ENCODE measurements at regions not wholly inside any gene's neighbourhood (a gene's known extent, or its start where the extent isn't known, plus 50 kb on each side); places are given as distances from the start of the nearest gene placed in this dataset.

GRCh38 chr4:177117256-177117655 is 192.4 kb upstream of the NEIL3 start:
- in situ Hi-C loops (cut with HindIII; ENCODE audit: extremely low pct_ligation_motif_present, low pct_unique_long_range_greater_than_20kb) = no loop called here

More at GRCh38 chr4:177117256-177117655, 192.4 kb upstream of the NEIL3 start:
- no peaks in the 10 kb centered on the region for H4K20me1 ChIP-seq (ENCODE audit: insufficient read depth, low read length)
- H3K9me3 ChIP-seq (ENCODE audit: low read length) = no peaks in the 10 kb centered on the region
- BruUV-seq (replicated peaks) = no TSS peak
- DNase-seq (ENCODE audit: low spot score) = no peak
- POLR2A ChIA-PET = no interaction called here
- H3K79me2 ChIP-seq (ENCODE audit: insufficient read depth, low read length) = no peaks in the 10 kb centered on the region
- CTCF ChIA-PET (ENCODE audit: low intra/inter-chr PET ratio, low total read pairs) = no interaction called here
- no peak overlapping the region for H3K27ac ChIP-seq (ENCODE audit: extremely low read length, insufficient read depth, low read length)
- no peak overlapping the region for H3K4me2 ChIP-seq (ENCODE audit: low read depth, low read length)
- intact Hi-C loops (cut with micrococcal nuclease; ENCODE audit: unreplicated experiment) = loop anchor here (1.0 kb wide), 1 partner anchor 45 kb away; no protein-coding TSS in a partner anchor
- no peaks in the 10 kb centered on the region for H3K4me1 ChIP-seq (ENCODE audit: insufficient read depth, low read length)
- H3K27me3 ChIP-seq (ENCODE audit: control insufficient read depth in 1 of 2, insufficient read depth in 2 of 2, low read length in 2 of 2) = no peaks in the 10 kb centered on the region
- TF ChIP-seq ZNF484 (CRISPR knock-in tag; IDR thresholded peaks at IDR 0.05; ENCODE audit: borderline replicate concordance, low read depth) (no peak), ZNF703 (CRISPR knock-in tag; IDR thresholded peaks at IDR 0.05; ENCODE audit: borderline replicate concordance) (no peak), ZNF414 (CRISPR knock-in tag; IDR thresholded peaks at IDR 0.05) (no peak), ZFY (CRISPR knock-in tag; IDR thresholded peaks at IDR 0.05) (no peak), NFIB (CRISPR knock-in tag; IDR thresholded peaks at IDR 0.05; ENCODE audit: borderline replicate concordance) (no peak), AGO1 (IDR thresholded peaks at IDR 0.05; ENCODE audit: low read depth, low read length, poor library complexity, severe bottlenecking) (no peak), ZNF562 (CRISPR knock-in tag; IDR thresholded peaks at IDR 0.05; ENCODE audit: borderline replicate concordance) (no peak), SMARCC2 (IDR thresholded peaks at IDR 0.05) (no peak), ZNF18 (CRISPR knock-in tag; IDR thresholded peaks at IDR 0.05; ENCODE audit: insufficient replicate concordance) (no peak), BRF2 (CRISPR knock-in tag; IDR thresholded peaks at IDR 0.05) (no peak), ZNF773 (CRISPR knock-in tag; IDR thresholded peaks at IDR 0.05; ENCODE audit: borderline replicate concordance) (no peak), BCL3 (CRISPR knock-in tag; IDR thresholded peaks at IDR 0.05) (no peak), NFIC (IDR thresholded peaks at IDR 0.05; ENCODE audit: low read length) (no peak)
- no peaks in the 10 kb centered on the region for H3K36me3 ChIP-seq (replicated peaks in 1 of 2; ENCODE audit: control insufficient read depth in 1 of 2, insufficient read depth in 2 of 2, low read length in 2 of 2)
- no peak overlapping the region for H3K4me3 ChIP-seq (replicated peaks in 1 of 3; ENCODE audit: insufficient read depth in 1 of 3, low read depth in 2 of 3, low read length in 3 of 3)
- H2AFZ ChIP-seq (ENCODE audit: low read length) = no peak overlapping the region
- FAIRE-seq = no peak
- whole genome bisulfite sequencing (ENCODE audit: low lambda C conversion rate) = 5% methylated on average over 8 of the region's 8 CpGs
- ATAC-seq = no peak
- no peak overlapping the region for H3K9ac ChIP-seq (ENCODE audit: insufficient read depth, low read depth, low read length)
